NOMO-1 (cell line): ENCODE measurements at regions not wholly inside any gene's neighbourhood (a gene's known extent, or its start where the extent isn't known, plus 50 kb on each side); places are given as distances from the start of the nearest gene placed in this dataset.
"Not testable (repeated sequence)": the region's sequence is repeated elsewhere in the genome, so short reads cannot be mapped to it uniquely, and the experiment has no call there.

Experiments
- DNase-seq, 2 experiments: peaks; one replicate each; lab custom pipeline; 2025; ENCODE audit not compliant: unreplicated experiment in 2 of 2; lab: John Stamatoyannopoulos, UW

DNA sequence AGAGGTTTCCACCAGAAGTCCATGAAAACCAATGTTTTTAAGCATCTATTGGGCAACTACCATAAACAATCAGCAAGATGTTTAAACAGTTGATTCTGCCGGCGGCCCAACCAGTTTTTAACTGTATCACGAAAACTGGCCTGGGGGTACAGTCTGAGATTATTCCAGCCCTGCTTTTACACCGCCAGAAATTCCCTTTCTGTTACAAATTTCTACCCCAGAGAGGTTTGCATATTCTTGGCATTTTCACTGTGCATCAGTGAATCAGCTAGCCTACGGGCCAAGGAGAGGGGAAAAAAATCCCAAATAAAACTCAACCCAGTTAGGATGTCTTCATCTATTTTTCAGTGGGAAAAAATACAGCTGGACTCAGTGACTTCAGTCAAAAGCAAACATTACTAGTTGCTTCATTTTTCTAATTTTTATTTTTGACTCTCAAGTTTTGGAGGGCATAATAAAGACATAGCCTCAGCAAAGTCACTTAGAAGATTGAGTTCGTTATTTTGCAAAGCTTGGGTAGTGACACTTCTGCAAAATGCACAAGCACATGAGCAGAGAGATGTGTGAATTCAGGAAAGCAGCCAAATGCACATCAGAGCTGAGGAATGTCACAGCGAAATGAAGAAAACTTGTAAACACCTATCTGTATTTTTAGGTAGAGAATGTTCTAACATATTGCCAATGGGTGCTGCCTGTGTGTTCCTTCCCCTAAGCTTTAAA is 167.8 kb upstream of the GK2 start:
- DNase-seq: no peak

DNA sequence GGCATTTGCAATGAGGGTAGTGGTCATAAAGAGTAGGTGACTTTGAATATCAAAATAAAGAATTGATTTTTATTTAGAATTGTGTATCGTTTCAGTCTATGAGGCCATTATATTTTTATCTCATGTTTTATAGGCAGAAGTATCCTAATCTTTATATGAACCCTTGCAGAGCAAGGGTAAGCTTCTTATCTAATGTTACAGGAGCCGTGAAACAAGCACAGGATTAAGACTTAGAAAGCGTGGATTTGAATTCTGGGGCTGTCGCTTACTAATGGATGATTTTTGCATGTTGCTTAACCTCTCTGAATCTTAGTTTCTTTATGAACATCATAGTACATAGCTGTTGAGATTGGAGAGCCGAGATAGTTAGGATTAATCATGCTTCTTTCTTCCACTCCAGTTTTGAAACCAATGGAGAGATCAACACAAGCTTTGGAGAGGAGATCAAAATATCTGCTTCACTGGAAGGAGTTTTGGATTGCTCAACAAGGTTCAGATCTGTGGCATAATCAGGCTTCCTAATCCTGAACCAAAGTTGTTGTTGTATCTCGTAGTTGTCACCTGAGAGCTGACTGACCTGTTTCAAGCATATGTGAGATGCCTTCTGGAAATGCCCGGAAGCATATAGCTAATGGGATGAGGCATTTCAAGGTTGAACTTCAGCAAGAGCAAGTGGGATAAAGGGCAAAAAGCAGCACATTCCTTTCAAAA is 166.9 kb upstream of the GK2 start:
- no peak for DNase-seq

GRCh38 chr4:79563219-79563618 is 155.2 kb upstream of the GK2 start:
- no peak for DNase-seq

DNA sequence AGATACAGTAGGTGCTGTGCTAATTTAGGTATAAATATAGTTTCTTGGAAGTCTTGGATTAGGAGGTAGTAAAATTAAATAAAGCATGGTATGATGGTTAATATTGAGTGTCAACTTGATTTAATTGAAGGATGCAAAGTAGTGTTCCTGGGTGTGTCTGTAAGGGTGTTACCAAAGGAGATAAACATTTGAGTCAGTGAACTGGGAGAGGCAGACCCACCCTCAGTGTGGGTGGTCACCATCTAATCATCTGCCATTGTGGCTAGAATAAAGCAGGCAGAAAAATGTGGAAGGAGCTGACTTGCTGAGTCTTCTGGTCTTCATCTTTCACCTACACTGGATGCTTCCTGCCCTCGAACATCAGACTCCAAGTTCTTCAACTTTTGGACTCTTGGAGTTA is 153.7 kb upstream of the GK2 start:
- DNase-seq: no peak

- DNase-seq: not testable (repeated sequence)
These were observed 151.4 kb upstream of the GK2 start for GRCh38 chr4:79559398-79559797.

DNA sequence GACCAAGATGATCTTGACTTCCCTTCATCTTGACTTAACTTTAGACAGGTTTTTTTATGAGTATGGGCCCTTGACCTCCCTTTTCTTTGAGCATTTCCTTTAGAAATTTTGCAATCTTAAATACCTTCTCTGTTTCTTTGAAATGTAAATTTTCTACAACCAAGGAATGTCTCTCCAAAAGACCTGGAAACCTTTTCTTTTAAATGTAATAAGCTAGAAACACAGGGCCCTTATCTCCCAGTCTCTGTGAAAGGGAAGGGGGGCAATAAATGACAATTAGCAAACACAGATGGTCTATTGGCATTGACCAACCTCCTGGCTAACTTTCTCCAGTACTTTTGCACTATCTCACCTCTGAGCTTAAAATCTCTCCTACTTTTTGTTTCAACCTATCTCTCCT is 144.3 kb upstream of the GK2 start:
- DNase-seq: no peak

DNA sequence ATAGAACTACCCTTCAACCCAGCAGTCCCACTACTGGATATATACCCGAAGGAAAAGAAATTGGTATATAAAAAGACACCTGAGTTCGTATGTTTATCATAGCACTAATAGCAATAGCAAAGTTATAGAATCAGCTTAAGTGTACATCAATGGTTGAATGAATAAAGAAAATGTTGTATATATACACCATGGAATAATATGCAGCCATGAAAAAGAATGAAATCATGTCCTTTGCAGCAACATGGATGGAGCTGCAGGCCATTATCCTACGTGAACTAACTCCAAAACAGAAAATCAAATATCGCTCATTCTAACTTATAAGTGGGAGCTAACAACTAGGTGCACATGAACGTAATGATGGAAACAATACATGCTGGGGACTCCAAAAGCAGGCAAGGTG is 143.5 kb upstream of the GK2 start:
- no peak for DNase-seq

DNA sequence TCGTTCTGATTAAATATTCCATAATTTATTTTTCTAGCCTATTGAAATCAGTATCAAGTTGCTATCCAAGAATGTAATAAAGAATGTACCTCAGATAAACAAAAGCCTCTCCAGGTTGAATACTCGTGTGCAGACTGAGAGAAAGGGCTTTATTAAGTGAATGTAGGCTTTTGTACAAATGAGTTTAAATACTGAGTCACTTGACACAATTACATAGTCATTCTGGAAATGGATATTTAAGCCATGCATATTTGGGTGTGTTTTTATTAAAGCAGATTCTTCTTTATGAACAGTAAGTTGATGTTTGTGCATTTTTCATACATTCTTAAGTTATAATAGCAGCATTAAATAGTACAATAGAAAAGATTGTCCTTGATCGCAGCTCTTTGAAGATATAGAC is 139.8 kb upstream of the GK2 start:
- DNase-seq: no peak

GRCh38 chr4:79545292-79545691 is 137.3 kb upstream of the GK2 start:
- not testable (repeated sequence) for DNase-seq

- DNase-seq: no peak
These were observed 132.1 kb upstream of the GK2 start for GRCh38 chr4:79540143-79540542.

- DNase-seq: no peak
These were observed 127.5 kb upstream of the GK2 start for GRCh38 chr4:79535516-79535915.

DNA sequence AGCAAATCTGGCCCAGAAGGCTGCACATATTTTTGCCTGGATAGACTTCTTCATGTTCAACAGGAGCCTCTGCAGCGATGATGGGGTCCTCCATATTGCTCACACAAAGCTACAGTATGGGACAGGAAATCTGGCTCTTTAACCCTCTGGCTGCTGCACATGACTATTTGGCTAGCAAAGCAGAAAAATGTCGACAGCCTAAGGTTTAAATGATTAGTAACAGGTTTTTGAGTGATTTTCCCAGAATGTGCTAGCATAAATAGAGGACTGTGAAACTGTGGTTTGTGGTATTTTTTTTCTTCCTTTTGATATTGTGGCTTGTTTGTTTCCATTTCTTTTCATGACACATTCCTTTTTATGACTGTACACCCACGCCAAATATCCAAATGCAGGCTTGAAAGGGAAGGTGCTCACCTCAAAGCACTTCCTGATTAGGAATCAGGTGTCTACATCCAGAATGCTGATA is 120.2 kb upstream of the GK2 start:
- DNase-seq: no peak

DNA sequence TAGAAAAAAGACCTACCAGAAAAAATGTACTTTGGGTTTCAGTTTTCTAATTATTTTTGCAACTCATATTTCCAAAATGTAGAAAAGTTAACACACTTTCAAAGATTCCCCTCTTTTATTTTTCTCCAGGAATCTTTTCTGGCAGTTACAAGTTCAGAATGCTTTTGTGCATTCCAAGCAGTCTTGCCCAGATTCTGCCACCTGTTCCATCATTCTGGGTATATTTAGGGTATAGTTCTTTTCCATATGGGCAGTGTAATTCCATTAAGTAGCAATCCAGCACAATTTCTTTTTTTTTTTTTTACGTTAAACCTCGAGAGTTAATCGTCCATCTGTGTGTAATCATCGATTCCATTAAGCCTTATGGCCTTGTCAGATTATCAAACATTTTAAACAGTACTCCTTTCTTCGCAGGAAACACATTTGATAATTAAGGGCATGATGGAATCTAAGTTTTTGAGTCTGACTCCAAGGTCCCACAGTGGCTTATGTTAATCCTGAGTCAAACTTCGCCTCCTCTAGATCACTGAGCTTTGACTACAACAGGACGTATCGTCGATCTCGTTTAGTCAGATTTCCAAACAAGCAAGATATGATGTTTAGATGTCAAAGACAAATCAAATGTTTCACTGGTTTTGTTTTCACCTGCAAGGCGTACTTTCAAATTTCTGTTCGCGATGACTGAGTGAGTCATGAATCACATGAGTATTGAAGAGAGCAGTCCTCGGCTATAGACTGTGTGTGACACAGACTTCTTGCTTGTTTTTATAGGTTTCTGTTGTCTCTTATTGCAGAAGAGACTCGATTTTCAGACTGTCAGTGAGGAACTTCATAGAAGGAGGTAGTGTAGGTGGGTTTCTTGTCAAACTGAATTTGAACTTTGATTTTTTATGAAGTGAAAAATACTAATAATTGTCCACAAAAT is 118.9 kb upstream of the GK2 start:
- no peak for DNase-seq

GRCh38 chr4:79516114-79516513 is 108.1 kb upstream of the GK2 start:
- DNase-seq: no peak

GRCh38 chr4:79514621-79515329 is 106.7 kb upstream of the GK2 start:
- DNase-seq: no peak

- no peak for DNase-seq
These were observed 105.5 kb upstream of the GK2 start for GRCh38 chr4:79513576-79513975.

GRCh38 chr4:79512363-79512762 is 104.3 kb upstream of the GK2 start:
- DNase-seq: no peak

GRCh38 chr4:79502081-79502480 is 94.1 kb upstream of the GK2 start:
- DNase-seq: no peak

GRCh38 chr4:79498282-79498681 is 90.3 kb upstream of the GK2 start:
- DNase-seq: no peak

DNA sequence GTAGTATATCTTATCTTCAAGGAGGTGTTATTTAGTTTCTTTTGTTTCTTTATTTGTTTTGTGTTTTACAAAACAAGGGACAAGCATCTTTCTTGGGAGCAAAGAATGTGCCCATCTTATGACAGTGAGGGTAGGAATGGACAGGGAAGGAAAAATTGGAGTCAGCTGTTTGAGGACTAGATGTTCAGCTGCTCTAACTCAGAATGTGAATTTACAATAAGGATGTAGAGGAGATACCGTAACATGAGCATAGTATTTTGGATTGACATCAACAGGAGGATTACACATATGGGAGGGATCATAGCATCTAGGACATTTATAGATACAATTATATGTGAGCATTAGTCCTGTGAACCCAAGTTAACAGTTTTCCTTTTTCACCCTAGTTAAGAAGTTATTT is 89.0 kb upstream of the GK2 start:
- no peak for DNase-seq

- no peak for DNase-seq
These were observed 87.4 kb upstream of the GK2 start for GRCh38 chr4:79495447-79495846.
